Amygdala (tissue), 56 donors: ENCODE measurements at regions not wholly inside any gene's neighbourhood (a gene's known extent, or its start where the extent isn't known, plus 50 kb on each side); places are given as distances from the start of the nearest gene placed in this dataset.
"Not testable (repeated sequence)": the region's sequence is repeated elsewhere in the genome, so short reads cannot be mapped to it uniquely, and the experiment has no call there.

Source experiments
- DNase-seq, 56 donors: peaks; one replicate each; lab custom pipeline; 2025; lab: John Stamatoyannopoulos, UW

- DNase-seq = peak in 9 of 56 donors; percentile 10 to 45 (median 32)
Observed at GRCh38 chr2:64928813-64929212, 60.4 kb upstream of the SLC1A4 start.

GRCh38 chr2:64929333-64929732 is 59.9 kb upstream of the SLC1A4 start:
- no peak for DNase-seq

GRCh38 chr2:64930258-64930671 is 58.9 kb upstream of the SLC1A4 start:
- no peak for DNase-seq

GRCh38 chr2:64931246-64932115 is 57.7 kb upstream of the SLC1A4 start:
- no peak for DNase-seq

- no peak for DNase-seq
Observed at GRCh38 chr2:64932116-64932370, 57.2 kb upstream of the SLC1A4 start.

GRCh38 chr2:64932371-64933216 is 56.6 kb upstream of the SLC1A4 start:
- no peak for DNase-seq

GRCh38 chr2:64934530-64934929 is 54.7 kb upstream of the SLC1A4 start:
- DNase-seq = no peak

GRCh38 chr2:64936809-64937208 is 52.4 kb upstream of the SLC1A4 start:
- no peak for DNase-seq

GRCh38 chr2:64937314-64937686 is 51.9 kb upstream of the SLC1A4 start:
- not testable (repeated sequence) for DNase-seq

GRCh38 chr2:64937687-64938491 is 51.3 kb upstream of the SLC1A4 start:
- peak in 5 of 56 donors; percentile 9 to 39 (median 10) for DNase-seq

GRCh38 chr2:64938607-64939285 is 50.5 kb upstream of the SLC1A4 start:
- no peak for DNase-seq

- DNase-seq = no peak
Observed at GRCh38 chr2:64939332-64939917, 49.8 kb upstream of the SLC1A4 start.
